ENCODE measurements at regions not wholly inside any gene's neighbourhood (a gene's known extent, or its start where the extent isn't known, plus 50 kb on each side); places are given as distances from the start of the nearest gene placed in this dataset.
"Not testable (repeated sequence)": the region's sequence is repeated elsewhere in the genome, so short reads cannot be mapped to it uniquely, and the experiment has no call there.

DNA sequence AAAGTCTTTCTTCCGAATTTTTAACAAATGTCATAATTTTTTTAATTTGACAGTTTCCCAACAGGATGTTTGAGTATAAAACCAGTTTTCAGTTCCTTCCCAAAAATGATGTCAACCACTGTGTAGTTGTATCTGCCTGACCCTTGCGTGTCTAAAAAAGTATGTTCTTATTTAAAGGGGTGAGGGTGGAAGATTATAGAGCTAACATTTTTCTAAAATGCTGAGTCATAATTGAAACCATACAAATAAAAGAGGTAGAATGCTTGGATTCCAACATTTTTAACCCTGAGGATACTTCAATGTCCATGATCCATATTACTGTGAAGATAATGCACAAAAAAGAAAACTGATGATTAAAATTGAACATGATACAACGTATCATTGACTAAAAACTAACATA lies 1388.8 kb downstream of the UQCRFS1 start:
- H3K4me3 ChIP-seq (ENCODE audit: low read length), result no peak overlapping the region
- TF ChIP-seq CTCF (IDR thresholded peaks at IDR 0.05; ENCODE audit: insufficient read depth, low read depth, low read length, missing control alignments), result no peak
- no peak for DNase-seq (ENCODE audit: low read depth)

- TF ChIP-seq CTCF (IDR thresholded peaks at IDR 0.05; ENCODE audit: insufficient read depth, low read depth, low read length, missing control alignments), result no peak
- H3K4me3 ChIP-seq (ENCODE audit: low read length), result no peak overlapping the region
- no peak for DNase-seq (ENCODE audit: low read depth)
These were observed 1390.6 kb downstream of the UQCRFS1 start for GRCh38 chr19:27822336-27822735.

GRCh38 chr19:27821418-27822018 lies 1391.4 kb downstream of the UQCRFS1 start:
- H3K4me3 ChIP-seq (ENCODE audit: low read length), result no peak overlapping the region
- no peak for TF ChIP-seq CTCF (IDR thresholded peaks at IDR 0.05; ENCODE audit: insufficient read depth, low read depth, low read length, missing control alignments)
- DNase-seq (ENCODE audit: low read depth), result no peak

DNA sequence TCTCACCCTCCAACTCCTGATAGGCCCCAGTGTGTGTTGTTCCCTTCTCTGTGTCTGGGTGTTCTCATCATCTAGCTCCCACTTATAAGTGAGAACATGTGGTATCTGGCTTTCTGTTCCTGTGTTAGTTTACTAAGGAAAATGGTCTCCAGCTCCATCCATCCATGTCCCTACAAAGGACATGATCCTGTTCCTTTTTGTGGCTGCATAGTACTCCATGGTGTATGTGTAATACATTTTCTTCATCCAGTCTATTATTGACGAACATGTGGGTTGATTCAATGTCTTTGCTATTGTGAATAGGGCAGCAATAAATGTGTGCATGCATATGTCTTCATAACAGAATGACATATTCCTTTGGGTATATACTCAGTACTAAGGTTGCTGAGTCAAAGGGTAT lies 1397.0 kb downstream of the UQCRFS1 start:
- no peak for DNase-seq (ENCODE audit: low read depth)
- no peak for TF ChIP-seq CTCF (IDR thresholded peaks at IDR 0.05; ENCODE audit: insufficient read depth, low read depth, low read length, missing control alignments)
- no peak overlapping the region for H3K4me3 ChIP-seq (ENCODE audit: low read length)

DNA sequence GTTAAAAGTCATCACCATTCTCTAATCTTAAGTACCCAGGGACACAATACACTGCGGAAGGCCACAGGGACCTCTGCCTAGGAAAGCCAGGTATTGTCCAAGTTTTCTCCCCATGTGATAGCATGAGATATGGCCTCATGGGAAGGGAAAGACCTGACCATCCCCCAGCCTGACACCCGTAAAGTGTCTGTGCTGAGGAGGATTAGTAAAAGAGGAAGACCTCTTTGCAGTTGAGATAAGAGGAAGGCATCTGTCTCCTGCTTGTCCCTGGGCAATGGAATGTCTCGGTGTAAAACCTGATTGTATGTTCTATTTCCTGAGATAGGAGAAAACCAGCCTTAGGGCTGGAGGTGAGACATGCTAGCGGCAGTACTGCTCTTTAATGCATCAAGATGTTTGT lies 1398.1 kb downstream of the UQCRFS1 start:
- not testable (repeated sequence) for DNase-seq (ENCODE audit: low read depth); H3K4me3 ChIP-seq (ENCODE audit: low read length)

GRCh38 chr19:27814274-27814673 lies 1398.7 kb downstream of the UQCRFS1 start:
- H3K4me3 ChIP-seq (ENCODE audit: low read length), result not testable (repeated sequence)
- DNase-seq (ENCODE audit: low read depth), result peak; percentile 65

- no peak overlapping the region for H3K4me3 ChIP-seq (ENCODE audit: low read length)
- DNase-seq (ENCODE audit: low read depth), result no peak
- no peak for TF ChIP-seq CTCF (IDR thresholded peaks at IDR 0.05; ENCODE audit: insufficient read depth, low read depth, low read length, missing control alignments)
These were observed 1406.4 kb downstream of the UQCRFS1 start for GRCh38 chr19:27806471-27807070.

GRCh38 chr19:27805848-27806247 lies 1407.1 kb downstream of the UQCRFS1 start:
- no peak overlapping the region for H3K4me3 ChIP-seq (ENCODE audit: low read length)
- TF ChIP-seq CTCF (IDR thresholded peaks at IDR 0.05; ENCODE audit: insufficient read depth, low read depth, low read length, missing control alignments), result no peak
- DNase-seq (ENCODE audit: low read depth), result no peak

Data from epithelial cell of esophagus (primary cell).